Esophagus squamous epithelium (tissue), 4 donors: ENCODE measurements at regions not wholly inside any gene's neighbourhood (a gene's known extent, or its start where the extent isn't known, plus 50 kb on each side); places are given as distances from the start of the nearest gene placed in this dataset.

ENCODE experiments used
- POLR2A ChIP-seq, 4 donors: fragments of 450-650 bp; IDR thresholded peaks; one replicate each; pipeline ENCODE4 v1.6.1; 2017; ENCODE audit warnings: antibody characterized with exemption in 4 of 4, mild to moderate bottlenecking in 4 of 4, moderate library complexity in 3 of 4
- TF ChIP-seq, protein P1 (sequence below), 6 experiments: fragments of 450-650 bp in 4 of 6; fragments of 200-600 bp in 2 of 6; sonication (generic) in 2 of 6; IDR thresholded peaks; one replicate each; pipeline ENCODE4 v1.5.1; 2016 to 2019; ENCODE audit warnings: antibody characterized with exemption in 6 of 6, mild to moderate bottlenecking in 4 of 6, moderate library complexity in 4 of 6

- TF ChIP-seq, protein P1, sequence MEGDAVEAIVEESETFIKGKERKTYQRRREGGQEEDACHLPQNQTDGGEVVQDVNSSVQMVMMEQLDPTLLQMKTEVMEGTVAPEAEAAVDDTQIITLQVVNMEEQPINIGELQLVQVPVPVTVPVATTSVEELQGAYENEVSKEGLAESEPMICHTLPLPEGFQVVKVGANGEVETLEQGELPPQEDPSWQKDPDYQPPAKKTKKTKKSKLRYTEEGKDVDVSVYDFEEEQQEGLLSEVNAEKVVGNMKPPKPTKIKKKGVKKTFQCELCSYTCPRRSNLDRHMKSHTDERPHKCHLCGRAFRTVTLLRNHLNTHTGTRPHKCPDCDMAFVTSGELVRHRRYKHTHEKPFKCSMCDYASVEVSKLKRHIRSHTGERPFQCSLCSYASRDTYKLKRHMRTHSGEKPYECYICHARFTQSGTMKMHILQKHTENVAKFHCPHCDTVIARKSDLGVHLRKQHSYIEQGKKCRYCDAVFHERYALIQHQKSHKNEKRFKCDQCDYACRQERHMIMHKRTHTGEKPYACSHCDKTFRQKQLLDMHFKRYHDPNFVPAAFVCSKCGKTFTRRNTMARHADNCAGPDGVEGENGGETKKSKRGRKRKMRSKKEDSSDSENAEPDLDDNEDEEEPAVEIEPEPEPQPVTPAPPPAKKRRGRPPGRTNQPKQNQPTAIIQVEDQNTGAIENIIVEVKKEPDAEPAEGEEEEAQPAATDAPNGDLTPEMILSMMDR (IDR thresholded peaks at IDR 0.05), result no peak
- no peak for TF ChIP-seq POLR2A (IDR thresholded peaks at IDR 0.05)
Observed at GRCh38 chr9:20111173-20111843, 322.5 kb upstream of the SLC24A2 start.
